SK-N-MC (cell line): ENCODE measurements at regions not wholly inside any gene's neighbourhood (a gene's known extent, or its start where the extent isn't known, plus 50 kb on each side); places are given as distances from the start of the nearest gene placed in this dataset.
"Not testable (repeated sequence)": the region's sequence is repeated elsewhere in the genome, so short reads cannot be mapped to it uniquely, and the experiment has no call there.

ENCODE experiments used
- DNase-seq: peaks from one replicate; pipeline ENCODE4 v3.0.0-alpha.2; 2011; ENCODE audit warnings: low read depth, low spot score
- H3K27ac ChIP-seq: fragments of 200-600 bp; sonication (generic); 2 replicates; pipeline ENCODE4 v1.5.1; 2016; ENCODE audit warnings: mixed run types
- H3K36me3 ChIP-seq: fragments of 200-600 bp; sonication (generic); 2 replicates; pipeline ENCODE4 v1.6.1; 2017; ENCODE audit warnings: antibody characterized with exemption, low read length, mixed read lengths; ENCODE audit not compliant: insufficient read depth
- H3K4me3 ChIP-seq: fragments of 200-600 bp; sonication (generic); 2 replicates; pipeline ENCODE4 v1.5.1; 2016
- H3K9ac ChIP-seq: fragments of 200-600 bp; sonication (generic); 2 replicates; pipeline ENCODE4 v1.8.0; 2017; ENCODE audit warnings: mixed run types, mixed read lengths; ENCODE audit not compliant: insufficient read length
- H3K9me3 ChIP-seq: fragments of 200-600 bp; sonication (generic); 2 replicates; pipeline ENCODE4 v1.6.1; 2017; ENCODE audit warnings: low read depth, mild to moderate bottlenecking, antibody characterized with exemption, low read length, moderate library complexity, mixed read lengths
- EZH2 ChIP-seq: fragments of 200-600 bp; sonication (generic); IDR thresholded peaks from one replicate; pipeline ENCODE4 v1.6.1; 2017; ENCODE audit warnings: antibody characterized with exemption
- FOXP2 ChIP-seq: optimal IDR thresholded peaks from 2 replicates; pipeline ENCODE3; 2011; ENCODE audit warnings: mild to moderate bottlenecking, moderate library complexity; ENCODE audit not compliant: insufficient read depth; ENCODE audit errors: extremely low read length, control extremely low read depth
- POLR2AphosphoS5 ChIP-seq: IDR thresholded peaks from 2 replicates; pipeline ENCODE4 v1.6.1; 2012; ENCODE audit warnings: mild to moderate bottlenecking, low read depth, low read length, borderline replicate concordance

- Histone ChIP-seq H3K36me3 (no peaks in the 10 kb centered on the region), H3K9ac (no peak overlapping the region), H3K9me3 (no peaks in the 10 kb centered on the region), H3K4me3 (no peak overlapping the region), H3K27ac (no peak overlapping the region)
- DNase-seq: no peak
- TF ChIP-seq POLR2AphosphoS5 (no peak), FOXP2 (no peak), EZH2 (no peak)
Observed at GRCh38 chr18:9020221-9020620, 82.3 kb upstream of the NDUFV2 start.

GRCh38 chr18:9021458-9021857 lies 81.0 kb upstream of the NDUFV2 start:
- Histone ChIP-seq H3K4me3 (no peak overlapping the region), H3K9ac (no peak overlapping the region), H3K36me3 (no peaks in the 10 kb centered on the region), H3K9me3 (no peaks in the 10 kb centered on the region), H3K27ac (no peak overlapping the region)
- TF ChIP-seq EZH2 (no peak), POLR2AphosphoS5 (no peak), FOXP2 (no peak)
- no peak for DNase-seq

- TF ChIP-seq FOXP2 (no peak), POLR2AphosphoS5 (no peak), EZH2 (no peak)
- no peaks in the 10 kb centered on the region for H3K36me3 ChIP-seq
- H3K9me3 ChIP-seq: no peaks in the 10 kb centered on the region
- H3K4me3 ChIP-seq: no peak overlapping the region
- H3K27ac ChIP-seq: no peak overlapping the region
- no peak for DNase-seq
- no peak overlapping the region for H3K9ac ChIP-seq
Observed at GRCh38 chr18:9022397-9023155, 79.9 kb upstream of the NDUFV2 start.

DNA sequence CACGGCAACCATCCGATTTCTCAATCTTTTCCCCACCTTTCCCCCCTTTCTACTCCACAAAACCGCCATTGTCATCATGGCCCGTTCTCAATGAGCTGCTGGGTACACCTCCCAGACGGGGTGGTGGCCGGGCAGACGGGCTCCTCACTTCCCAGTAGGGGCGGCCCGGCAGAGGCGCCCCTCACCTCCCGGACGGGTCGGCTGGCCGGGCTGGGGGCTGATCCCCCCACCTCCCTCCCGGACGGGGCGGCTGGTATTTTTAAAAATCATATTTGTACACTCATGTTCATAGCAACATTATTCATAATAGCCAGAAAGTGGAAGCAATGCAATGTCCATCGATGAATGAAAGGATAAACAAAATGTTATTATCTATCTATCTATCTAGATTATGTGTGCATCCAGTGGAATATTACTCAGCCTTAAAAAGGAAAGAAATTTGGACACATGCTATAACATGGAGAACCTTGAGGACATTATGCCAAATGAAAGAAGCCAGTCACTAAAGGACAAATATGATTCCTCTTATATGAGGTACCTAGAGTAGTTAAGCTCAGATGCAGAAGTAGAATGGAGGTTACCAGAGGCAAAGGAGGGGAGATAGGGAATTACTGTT lies 78.4 kb upstream of the NDUFV2 start:
- not testable (repeated sequence) for H3K9me3 ChIP-seq, H3K4me3 ChIP-seq, H3K9ac ChIP-seq, DNase-seq, H3K27ac ChIP-seq, H3K36me3 ChIP-seq

DNA sequence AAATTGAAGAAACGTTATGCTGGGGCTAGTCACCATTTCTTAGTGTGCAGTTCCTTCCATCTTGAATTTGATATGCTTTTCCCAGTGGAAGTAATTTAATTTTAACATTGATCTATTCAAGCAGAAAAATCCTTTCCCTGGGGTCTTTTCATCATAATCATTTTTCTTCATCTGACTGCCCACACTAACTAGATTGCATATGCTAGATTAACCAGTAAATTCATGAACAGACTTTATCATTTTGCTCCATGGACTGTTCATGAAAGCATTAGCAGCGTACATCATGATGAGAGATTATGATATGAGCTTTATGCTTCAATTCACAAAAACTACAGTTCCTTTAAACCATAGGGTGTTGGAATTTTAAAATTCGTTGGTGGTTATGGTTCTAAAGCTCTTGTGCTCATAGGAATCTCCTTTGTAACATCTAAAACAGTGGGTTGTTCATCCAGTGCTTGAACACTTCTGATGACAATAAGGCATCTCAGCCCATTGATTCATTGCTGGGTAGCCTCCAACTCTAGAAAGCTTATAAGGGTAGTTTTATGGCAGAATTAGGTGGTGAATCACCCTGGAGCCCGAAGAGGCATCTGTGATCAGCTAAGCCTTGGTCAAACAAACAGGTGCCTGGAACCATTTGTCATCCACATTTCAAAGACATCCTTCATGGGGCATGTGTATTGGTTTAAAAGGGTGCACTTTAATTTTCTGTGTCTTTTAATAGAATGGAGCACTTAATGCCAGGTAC lies 77.2 kb upstream of the NDUFV2 start:
- TF ChIP-seq POLR2AphosphoS5 (no peak), EZH2 (no peak), FOXP2 (no peak)
- no peaks in the 10 kb centered on the region for H3K9me3 ChIP-seq
- H3K36me3 ChIP-seq: no peaks in the 10 kb centered on the region
- no peak overlapping the region for H3K9ac ChIP-seq
- no peak overlapping the region for H3K27ac ChIP-seq
- no peak for DNase-seq
- no peak overlapping the region for H3K4me3 ChIP-seq

GRCh38 chr18:9029131-9029530 lies 73.4 kb upstream of the NDUFV2 start:
- Histone ChIP-seq H3K4me3 (no peak overlapping the region), H3K9ac (no peak overlapping the region), H3K27ac (no peak overlapping the region), H3K36me3 (no peaks in the 10 kb centered on the region), H3K9me3 (no peaks in the 10 kb centered on the region)
- TF ChIP-seq FOXP2 (no peak), EZH2 (no peak), POLR2AphosphoS5 (no peak)
- no peak for DNase-seq

- DNase-seq: no peak
- Histone ChIP-seq H3K27ac (no peak overlapping the region), H3K9ac (no peak overlapping the region), H3K36me3 (no peaks in the 10 kb centered on the region), H3K9me3 (no peaks in the 10 kb centered on the region), H3K4me3 (no peak overlapping the region)
- TF ChIP-seq POLR2AphosphoS5 (no peak), EZH2 (no peak), FOXP2 (no peak)
Observed at GRCh38 chr18:9032519-9032918, 70.0 kb upstream of the NDUFV2 start.

- Histone ChIP-seq H3K9ac (no peak overlapping the region), H3K27ac (no peak overlapping the region), H3K9me3 (no peaks in the 10 kb centered on the region), H3K4me3 (no peak overlapping the region), H3K36me3 (no peaks in the 10 kb centered on the region)
- TF ChIP-seq POLR2AphosphoS5 (no peak), FOXP2 (no peak), EZH2 (no peak)
- no peak for DNase-seq
Observed at GRCh38 chr18:9038277-9038871, 64.1 kb upstream of the NDUFV2 start.
